ENCODE measurements at regions not wholly inside any gene's neighbourhood (a gene's known extent, or its start where the extent isn't known, plus 50 kb on each side); places are given as distances from the start of the nearest gene placed in this dataset.

- TF ChIP-seq, protein P1, sequence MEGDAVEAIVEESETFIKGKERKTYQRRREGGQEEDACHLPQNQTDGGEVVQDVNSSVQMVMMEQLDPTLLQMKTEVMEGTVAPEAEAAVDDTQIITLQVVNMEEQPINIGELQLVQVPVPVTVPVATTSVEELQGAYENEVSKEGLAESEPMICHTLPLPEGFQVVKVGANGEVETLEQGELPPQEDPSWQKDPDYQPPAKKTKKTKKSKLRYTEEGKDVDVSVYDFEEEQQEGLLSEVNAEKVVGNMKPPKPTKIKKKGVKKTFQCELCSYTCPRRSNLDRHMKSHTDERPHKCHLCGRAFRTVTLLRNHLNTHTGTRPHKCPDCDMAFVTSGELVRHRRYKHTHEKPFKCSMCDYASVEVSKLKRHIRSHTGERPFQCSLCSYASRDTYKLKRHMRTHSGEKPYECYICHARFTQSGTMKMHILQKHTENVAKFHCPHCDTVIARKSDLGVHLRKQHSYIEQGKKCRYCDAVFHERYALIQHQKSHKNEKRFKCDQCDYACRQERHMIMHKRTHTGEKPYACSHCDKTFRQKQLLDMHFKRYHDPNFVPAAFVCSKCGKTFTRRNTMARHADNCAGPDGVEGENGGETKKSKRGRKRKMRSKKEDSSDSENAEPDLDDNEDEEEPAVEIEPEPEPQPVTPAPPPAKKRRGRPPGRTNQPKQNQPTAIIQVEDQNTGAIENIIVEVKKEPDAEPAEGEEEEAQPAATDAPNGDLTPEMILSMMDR (conservative IDR thresholded peaks at IDR 0.05; ENCODE audit: low read length): no peak
- no peak for TF ChIP-seq EZH2phosphoT487 (IDR thresholded peaks at IDR 0.05; ENCODE audit: borderline replicate concordance, low read depth, low read length)
These were observed 61.5 kb upstream of the GRIA4 start for GRCh38 chr11:105548359-105548758.

Data from OCI-LY7 (cell line).